ENCODE measurements at regions not wholly inside any gene's neighbourhood (a gene's known extent, or its start where the extent isn't known, plus 50 kb on each side); places are given as distances from the start of the nearest gene placed in this dataset.

GRCh38 chr2:221044781-221045180 lies 527.3 kb downstream of the EPHA4 start (continued):
- TF ChIP-seq HMG20B (CRISPR knock-in tag; conservative IDR thresholded peaks at IDR 0.05) = no peak
- TF ChIP-seq MED8 (CRISPR knock-in tag; IDR thresholded peaks at IDR 0.05; ENCODE audit: insufficient replicate concordance) = no peak
- no peak for TF ChIP-seq ARID3A (IDR thresholded peaks at IDR 0.05; ENCODE audit: low read depth, low read length)
- TF ChIP-seq ZC3H13 (CRISPR knock-in tag; IDR thresholded peaks at IDR 0.05) = no peak
- no peak for TF ChIP-seq ZNF441 (CRISPR knock-in tag; IDR thresholded peaks at IDR 0.05; ENCODE audit: borderline replicate concordance)

GRCh38 chr2:221050020-221050795 lies 521.9 kb downstream of the EPHA4 start:
- Histone ChIP-seq H3K4me1 (ENCODE audit: insufficient read depth, low read length) (no peaks in the 10 kb centered on the region), H4K20me1 (ENCODE audit: insufficient read depth, low read length) (no peaks in the 10 kb centered on the region), H3K27ac (ENCODE audit: extremely low read length, insufficient read depth, low read length) (no peak overlapping the region), H3K36me3 (replicated peaks in 1 of 2; ENCODE audit: control insufficient read depth in 1 of 2, insufficient read depth in 2 of 2, low read length in 2 of 2) (no peaks in the 10 kb centered on the region), H3K4me2 (ENCODE audit: low read depth, low read length) (no peak overlapping the region), H3K9me3 (ENCODE audit: low read length) (peaks cover 12% of the 10 kb centered on the region; the same call in 1 of the 2 replicates), H3K79me2 (ENCODE audit: insufficient read depth, low read length) (no peaks in the 10 kb centered on the region), H3K9ac (ENCODE audit: insufficient read depth, low read depth, low read length) (no peak overlapping the region), H3K4me3 (replicated peaks in 1 of 3; ENCODE audit: insufficient read depth in 1 of 3, low read depth in 2 of 3, low read length in 3 of 3) (no peak overlapping the region), H3K27me3 (ENCODE audit: control insufficient read depth in 1 of 2, insufficient read depth in 2 of 2, low read length in 2 of 2) (no peaks in the 10 kb centered on the region), H2AFZ (ENCODE audit: low read length) (no peak overlapping the region)
- POLR2A ChIA-PET = no interaction called here
- BruUV-seq (replicated peaks) = no TSS peak
- no peak for DNase-seq (ENCODE audit: low spot score)
- CTCF ChIA-PET (ENCODE audit: low intra/inter-chr PET ratio, low total read pairs) = no interaction called here
- in situ Hi-C loops (cut with HindIII; ENCODE audit: extremely low pct_ligation_motif_present, low pct_unique_long_range_greater_than_20kb) (no loop called here), intact Hi-C loops (cut with micrococcal nuclease; ENCODE audit: unreplicated experiment) (no loop called here)
- TF ChIP-seq ZBTB38 (CRISPR knock-in tag; IDR thresholded peaks at IDR 0.05) (no peak), FOXO1 (CRISPR knock-in tag; IDR thresholded peaks at IDR 0.05) (no peak), ZNF841 (CRISPR knock-in tag; IDR thresholded peaks at IDR 0.05; ENCODE audit: borderline replicate concordance) (no peak)
- TF ChIP-seq, protein P1, sequence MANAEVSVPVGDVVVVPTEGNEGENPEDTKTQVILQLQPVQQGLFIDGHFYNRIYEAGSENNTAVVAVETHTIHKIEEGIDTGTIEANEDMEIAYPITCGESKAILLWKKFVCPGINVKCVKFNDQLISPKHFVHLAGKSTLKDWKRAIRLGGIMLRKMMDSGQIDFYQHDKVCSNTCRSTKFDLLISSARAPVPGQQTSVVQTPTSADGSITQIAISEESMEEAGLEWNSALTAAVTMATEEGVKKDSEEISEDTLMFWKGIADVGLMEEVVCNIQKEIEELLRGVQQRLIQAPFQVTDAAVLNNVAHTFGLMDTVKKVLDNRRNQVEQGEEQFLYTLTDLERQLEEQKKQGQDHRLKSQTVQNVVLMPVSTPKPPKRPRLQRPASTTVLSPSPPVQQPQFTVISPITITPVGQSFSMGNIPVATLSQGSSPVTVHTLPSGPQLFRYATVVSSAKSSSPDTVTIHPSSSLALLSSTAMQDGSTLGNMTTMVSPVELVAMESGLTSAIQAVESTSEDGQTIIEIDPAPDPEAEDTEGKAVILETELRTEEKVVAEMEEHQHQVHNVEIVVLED (CRISPR knock-in tag; IDR thresholded peaks at IDR 0.05; ENCODE audit: borderline replicate concordance) = no peak
- no peak for FAIRE-seq
- WGBS (ENCODE audit: low lambda C conversion rate) = 2% methylated on average over 4 of the region's 4 CpGs
- no peak for ATAC-seq
